ENCODE measurements at regions not wholly inside any gene's neighbourhood (a gene's known extent, or its start where the extent isn't known, plus 50 kb on each side); places are given as distances from the start of the nearest gene placed in this dataset.
"Not testable (repeated sequence)": the region's sequence is repeated elsewhere in the genome, so short reads cannot be mapped to it uniquely, and the experiment has no call there.

DNA sequence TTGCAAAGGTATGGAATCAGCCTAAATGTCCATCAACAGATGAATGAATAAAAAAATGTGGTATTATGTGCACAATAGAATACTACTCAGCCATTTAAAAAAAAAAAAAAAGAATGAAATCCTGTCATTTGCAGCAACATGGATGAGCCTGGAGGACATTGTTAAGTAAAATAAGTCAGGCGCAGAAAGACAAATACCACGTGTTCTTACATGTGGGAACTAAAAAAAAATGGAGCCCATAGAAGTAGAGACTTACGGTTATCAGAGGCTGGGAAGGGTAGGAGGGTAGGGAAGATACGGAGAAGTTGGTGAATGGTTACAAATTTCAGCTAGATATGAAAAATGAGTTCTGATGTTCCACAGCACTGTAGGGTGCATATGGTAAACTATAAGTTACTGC is 97.2 kb upstream of the SIRPG start:
- DNase-seq (no peak), FAIRE-seq (no peak)
- H3K4me3 ChIP-seq (ENCODE audit: low read depth in 1 of 3, low read length in 3 of 3): no peak overlapping the region
- no peaks in the 10 kb centered on the region for H3K36me3 ChIP-seq (ENCODE audit: control insufficient read depth in 3 of 3, insufficient read depth in 2 of 3, low read depth in 1 of 3, low read length in 3 of 3)
- WGBS, 3 donors: 86 to 92% (median 90%) methylated on average over 4 of the region's 4 CpGs
- peaks cover 0 to 24% (median 7%) of the 10 kb centered on the region in 3 donors for H3K4me1 ChIP-seq (ENCODE audit: control insufficient read depth in 3 of 3, insufficient read depth in 2 of 3, low read depth in 1 of 3, low read length in 2 of 3)
- H3K9me3 ChIP-seq (ENCODE audit: control insufficient read depth in 2 of 2, insufficient read depth in 1 of 2, low read depth in 1 of 2, low read length in 1 of 2): peaks cover 0 to 3% of the 10 kb centered on the region in 2 donors
- H3K27me3 ChIP-seq (ENCODE audit: control insufficient read depth in 3 of 3, insufficient read depth in 3 of 3, low read length in 3 of 3): no peaks in the 10 kb centered on the region
- H3K27ac ChIP-seq (ENCODE audit: low read depth in 1 of 3, low read length in 2 of 3): no peak overlapping the region

- H3K27ac ChIP-seq (ENCODE audit: low read depth in 1 of 3, low read length in 2 of 3): no peak overlapping the region
- H3K9me3 ChIP-seq (ENCODE audit: control insufficient read depth in 2 of 2, insufficient read depth in 1 of 2, low read depth in 1 of 2, low read length in 1 of 2): peaks cover 0 to 3% of the 10 kb centered on the region in 2 donors
- no peak overlapping the region for H3K4me3 ChIP-seq (ENCODE audit: low read depth in 1 of 3, low read length in 3 of 3)
- 68 to 89% (median 73%) methylated on average over 2 of the region's 2 CpGs for WGBS, 3 donors
- no peak for FAIRE-seq
- no peak for DNase-seq
- H3K4me1 ChIP-seq (ENCODE audit: control insufficient read depth in 3 of 3, insufficient read depth in 2 of 3, low read depth in 1 of 3, low read length in 2 of 3): peaks cover 0 to 23% (median 7%) of the 10 kb centered on the region in 3 donors
- no peaks in the 10 kb centered on the region for H3K27me3 ChIP-seq (ENCODE audit: control insufficient read depth in 3 of 3, insufficient read depth in 3 of 3, low read length in 3 of 3)
- no peaks in the 10 kb centered on the region for H3K36me3 ChIP-seq (ENCODE audit: control insufficient read depth in 3 of 3, insufficient read depth in 2 of 3, low read depth in 1 of 3, low read length in 3 of 3)
These were observed 96.7 kb upstream of the SIRPG start for GRCh38 chr20:1754306-1754705.

DNA sequence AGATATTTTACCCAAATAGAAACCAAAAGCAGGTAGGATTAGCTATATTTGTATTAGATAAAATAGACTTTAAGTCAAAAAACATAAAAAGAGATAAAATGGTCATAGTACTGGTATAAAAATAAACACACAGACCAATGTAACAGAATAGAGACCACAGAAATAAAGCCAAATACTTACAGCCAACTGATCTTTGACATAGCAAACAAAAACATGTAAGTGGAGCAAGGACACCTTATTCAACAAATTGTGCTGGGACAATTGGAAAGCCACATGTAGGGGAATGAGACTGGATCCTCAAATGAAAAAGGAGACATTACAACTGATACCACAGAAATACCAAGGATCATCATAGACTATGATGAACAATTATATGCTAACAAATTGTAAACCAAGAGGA is 94.5 kb upstream of the SIRPG start:
- no peak overlapping the region for H3K27ac ChIP-seq (ENCODE audit: low read depth in 1 of 3, low read length in 2 of 3)
- H3K9me3 ChIP-seq (ENCODE audit: control insufficient read depth in 2 of 2, insufficient read depth in 1 of 2, low read depth in 1 of 2, low read length in 1 of 2): peaks cover 0 to 3% of the 10 kb centered on the region in 2 donors
- peaks cover 0 to 5% (median 4%) of the 10 kb centered on the region in 3 donors for H3K4me1 ChIP-seq (ENCODE audit: control insufficient read depth in 3 of 3, insufficient read depth in 2 of 3, low read depth in 1 of 3, low read length in 2 of 3)
- FAIRE-seq (no peak), DNase-seq (no peak)
- no peaks in the 10 kb centered on the region for H3K36me3 ChIP-seq (ENCODE audit: control insufficient read depth in 3 of 3, insufficient read depth in 2 of 3, low read depth in 1 of 3, low read length in 3 of 3)
- H3K27me3 ChIP-seq (ENCODE audit: control insufficient read depth in 3 of 3, insufficient read depth in 3 of 3, low read length in 3 of 3): no peaks in the 10 kb centered on the region
- H3K4me3 ChIP-seq (ENCODE audit: low read depth in 1 of 3, low read length in 3 of 3): no peak overlapping the region

- peaks cover 0 to 3% of the 10 kb centered on the region in 2 donors for H3K9me3 ChIP-seq (ENCODE audit: control insufficient read depth in 2 of 2, insufficient read depth in 1 of 2, low read depth in 1 of 2, low read length in 1 of 2)
- H3K36me3 ChIP-seq (ENCODE audit: control insufficient read depth in 3 of 3, insufficient read depth in 2 of 3, low read depth in 1 of 3, low read length in 3 of 3): no peaks in the 10 kb centered on the region
- no peak for FAIRE-seq
- H3K4me1 ChIP-seq (ENCODE audit: control insufficient read depth in 3 of 3, insufficient read depth in 2 of 3, low read depth in 1 of 3, low read length in 2 of 3): no peaks in the 10 kb centered on the region
- no peak overlapping the region for H3K4me3 ChIP-seq (ENCODE audit: low read depth in 1 of 3, low read length in 3 of 3)
- no peaks in the 10 kb centered on the region for H3K27me3 ChIP-seq (ENCODE audit: control insufficient read depth in 3 of 3, insufficient read depth in 3 of 3, low read length in 3 of 3)
- H3K27ac ChIP-seq (ENCODE audit: low read depth in 1 of 3, low read length in 2 of 3): no peak overlapping the region
- no peak for DNase-seq
These were observed 91.2 kb upstream of the SIRPG start for GRCh38 chr20:1748777-1749176.

- DNase-seq: no peak
- Histone ChIP-seq H3K4me3 (ENCODE audit: low read depth in 1 of 3, low read length in 3 of 3) (no peak overlapping the region), H3K9me3 (ENCODE audit: control insufficient read depth in 2 of 2, insufficient read depth in 1 of 2, low read depth in 1 of 2, low read length in 1 of 2) (peaks cover 0 to 3% of the 10 kb centered on the region in 2 donors), H3K36me3 (ENCODE audit: control insufficient read depth in 3 of 3, insufficient read depth in 2 of 3, low read depth in 1 of 3, low read length in 3 of 3) (no peaks in the 10 kb centered on the region), H3K27ac (ENCODE audit: low read depth in 1 of 3, low read length in 2 of 3) (no peak overlapping the region), H3K27me3 (ENCODE audit: control insufficient read depth in 3 of 3, insufficient read depth in 3 of 3, low read length in 3 of 3) (no peaks in the 10 kb centered on the region), H3K4me1 (ENCODE audit: control insufficient read depth in 3 of 3, insufficient read depth in 2 of 3, low read depth in 1 of 3, low read length in 2 of 3) (no peaks in the 10 kb centered on the region)
- FAIRE-seq: no peak
- 54 to 75% (median 69%) methylated on average over 3 of the region's 3 CpGs for WGBS, 3 donors
These were observed 90.5 kb upstream of the SIRPG start for GRCh38 chr20:1747953-1748577.

GRCh38 chr20:1742049-1742434 is 84.5 kb upstream of the SIRPG start:
- 82 to 94% (median 91%) methylated on average over 3 of the region's 4 CpGs for WGBS, 3 donors
- H3K36me3 ChIP-seq (ENCODE audit: control insufficient read depth in 3 of 3, insufficient read depth in 2 of 3, low read depth in 1 of 3, low read length in 3 of 3); H3K4me1 ChIP-seq (ENCODE audit: control insufficient read depth in 3 of 3, insufficient read depth in 2 of 3, low read depth in 1 of 3, low read length in 2 of 3); DNase-seq; H3K4me3 ChIP-seq (ENCODE audit: low read depth in 1 of 3, low read length in 3 of 3); H3K9me3 ChIP-seq (ENCODE audit: control insufficient read depth in 2 of 2, insufficient read depth in 1 of 2, low read depth in 1 of 2, low read length in 1 of 2); H3K27ac ChIP-seq (ENCODE audit: low read depth in 1 of 3, low read length in 2 of 3); FAIRE-seq; H3K27me3 ChIP-seq (ENCODE audit: control insufficient read depth in 3 of 3, insufficient read depth in 3 of 3, low read length in 3 of 3): not testable (repeated sequence)

GRCh38 chr20:1741309-1742048 is 83.9 kb upstream of the SIRPG start:
- H3K4me1 ChIP-seq (ENCODE audit: control insufficient read depth in 3 of 3, insufficient read depth in 2 of 3, low read depth in 1 of 3, low read length in 2 of 3): no peaks in the 10 kb centered on the region
- no peaks in the 10 kb centered on the region for H3K27me3 ChIP-seq (ENCODE audit: control insufficient read depth in 3 of 3, insufficient read depth in 3 of 3, low read length in 3 of 3)
- no peak overlapping the region for H3K27ac ChIP-seq (ENCODE audit: low read depth in 1 of 3, low read length in 2 of 3)
- WGBS, 3 donors: 62 to 74% (median 67%) methylated on average over 6 of the region's 6 CpGs
- no peaks in the 10 kb centered on the region for H3K36me3 ChIP-seq (ENCODE audit: control insufficient read depth in 3 of 3, insufficient read depth in 2 of 3, low read depth in 1 of 3, low read length in 3 of 3)
- H3K9me3 ChIP-seq (ENCODE audit: control insufficient read depth in 2 of 2, insufficient read depth in 1 of 2, low read depth in 1 of 2, low read length in 1 of 2): no peaks in the 10 kb centered on the region
- peak; percentile 19 to 31 for DNase-seq
- FAIRE-seq: no peak
- no peak overlapping the region for H3K4me3 ChIP-seq (ENCODE audit: low read depth in 1 of 3, low read length in 3 of 3)

DNA sequence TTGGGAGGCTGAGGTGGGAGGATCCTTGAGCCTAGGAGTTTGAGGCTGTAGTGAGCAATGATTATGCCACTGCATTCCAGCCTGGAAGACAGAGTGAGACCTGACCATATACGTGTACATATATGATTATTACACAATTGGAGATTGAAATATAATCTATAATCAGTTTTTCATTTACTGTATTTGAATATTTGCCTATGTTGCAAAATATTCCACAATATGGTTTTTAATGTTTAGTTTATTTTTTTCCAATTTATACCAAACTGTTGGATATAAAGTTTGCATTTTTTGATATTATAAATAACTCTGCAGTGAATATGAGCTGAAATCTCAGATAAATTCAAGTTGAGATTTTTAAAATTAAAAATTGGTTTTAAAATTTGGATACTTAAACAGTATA is 79.6 kb upstream of the SIRPG start:
- 77 to 83% (median 80%) methylated on average over 1 of the region's 1 CpG for WGBS, 3 donors
- no peak for FAIRE-seq

More for the DNA sequence above, 79.6 kb upstream of the SIRPG start:
- no peaks in the 10 kb centered on the region for H3K36me3 ChIP-seq (ENCODE audit: control insufficient read depth in 3 of 3, insufficient read depth in 2 of 3, low read depth in 1 of 3, low read length in 3 of 3)
- H3K4me3 ChIP-seq (ENCODE audit: low read depth in 1 of 3, low read length in 3 of 3): no peak overlapping the region
- no peaks in the 10 kb centered on the region for H3K27me3 ChIP-seq (ENCODE audit: control insufficient read depth in 3 of 3, insufficient read depth in 3 of 3, low read length in 3 of 3)
- no peaks in the 10 kb centered on the region for H3K4me1 ChIP-seq (ENCODE audit: control insufficient read depth in 3 of 3, insufficient read depth in 2 of 3, low read depth in 1 of 3, low read length in 2 of 3)
- no peak for DNase-seq
- H3K9me3 ChIP-seq (ENCODE audit: control insufficient read depth in 2 of 2, insufficient read depth in 1 of 2, low read depth in 1 of 2, low read length in 1 of 2): no peaks in the 10 kb centered on the region
- no peak overlapping the region for H3K27ac ChIP-seq (ENCODE audit: low read depth in 1 of 3, low read length in 2 of 3)

All from small intestine (tissue), 7 donors.